ENCODE measurements at regions not wholly inside any gene's neighbourhood (a gene's known extent, or its start where the extent isn't known, plus 50 kb on each side); places are given as distances from the start of the nearest gene placed in this dataset.

DNA sequence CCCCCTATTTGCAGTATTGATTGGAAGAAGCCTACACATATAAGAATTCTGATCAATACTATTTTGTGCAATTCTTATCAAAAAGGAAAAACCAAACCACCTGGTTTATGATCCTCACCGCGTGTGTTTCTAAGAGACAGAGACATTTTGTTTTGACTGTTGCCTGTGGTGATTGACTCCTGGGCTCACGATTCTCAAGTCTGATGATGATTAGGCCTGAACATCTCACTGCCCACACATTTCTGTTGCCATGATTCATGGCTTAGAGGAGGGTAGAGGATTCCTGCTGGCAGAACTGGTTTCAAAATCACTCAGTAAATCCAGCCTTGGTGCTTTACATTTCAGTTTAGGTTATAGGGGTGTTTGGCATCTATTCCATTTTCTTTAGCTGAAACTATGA is 88.3 kb upstream of the UBE3A start:
- Histone ChIP-seq H3K36me3 (ENCODE audit: control insufficient read depth in 2 of 2, insufficient read depth in 2 of 2, low read length in 1 of 2) (no peaks in the 10 kb centered on the region), H3K27me3 (ENCODE audit: control insufficient read depth in 2 of 2, insufficient read depth in 1 of 2, low read length in 1 of 2) (no peaks in the 10 kb centered on the region), H3K27ac (ENCODE audit: low read depth in 1 of 2, low read length in 1 of 2) (no peak overlapping the region), H3K9me3 (ENCODE audit: control insufficient read depth in 2 of 2, insufficient read depth in 1 of 2, low read length in 1 of 2) (no peaks in the 10 kb centered on the region), H3K4me1 (ENCODE audit: control insufficient read depth in 2 of 2, insufficient read depth in 2 of 2, low read length in 2 of 2) (no peaks in the 10 kb centered on the region), H3K4me3 (ENCODE audit: low read length in 2 of 2) (no peak overlapping the region)
- 92% methylated on average over 3 of the region's 3 CpGs for WGBS
- no peak for DNase-seq (ENCODE audit: low read depth in 6 of 9, low spot score in 9 of 9)

DNA sequence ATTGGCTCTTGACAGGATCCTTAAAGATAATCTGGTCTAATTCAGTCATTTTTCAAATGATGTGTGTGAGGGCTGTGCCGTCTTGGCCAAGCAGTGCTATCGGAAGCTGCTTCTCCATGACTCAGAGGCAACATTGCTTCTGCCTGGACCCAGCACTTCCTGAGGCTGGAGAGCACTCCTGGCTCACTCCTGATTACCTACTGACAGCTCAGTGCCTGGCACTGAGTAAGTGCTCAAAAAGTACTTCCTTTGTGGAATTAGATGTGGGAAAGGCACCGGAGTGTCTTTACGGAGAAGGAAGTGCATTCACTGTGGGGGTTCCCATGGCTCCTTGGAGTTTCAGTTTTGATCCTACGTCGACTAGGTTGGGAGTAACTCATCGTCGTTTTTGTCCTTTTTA is 86.9 kb upstream of the UBE3A start:
- DNase-seq (ENCODE audit: low read depth in 6 of 9, low spot score in 9 of 9): no peak
- Histone ChIP-seq H3K36me3 (ENCODE audit: control insufficient read depth in 2 of 2, insufficient read depth in 2 of 2, low read length in 1 of 2) (no peaks in the 10 kb centered on the region), H3K4me1 (ENCODE audit: control insufficient read depth in 2 of 2, insufficient read depth in 2 of 2, low read length in 2 of 2) (no peaks in the 10 kb centered on the region), H3K27ac (ENCODE audit: low read depth in 1 of 2, low read length in 1 of 2) (no peak overlapping the region), H3K9me3 (ENCODE audit: control insufficient read depth in 2 of 2, insufficient read depth in 1 of 2, low read length in 1 of 2) (no peaks in the 10 kb centered on the region), H3K27me3 (ENCODE audit: control insufficient read depth in 2 of 2, insufficient read depth in 1 of 2, low read length in 1 of 2) (no peaks in the 10 kb centered on the region), H3K4me3 (ENCODE audit: low read length in 2 of 2) (no peak overlapping the region)
- 82% methylated on average over 8 of the region's 8 CpGs for WGBS

DNA sequence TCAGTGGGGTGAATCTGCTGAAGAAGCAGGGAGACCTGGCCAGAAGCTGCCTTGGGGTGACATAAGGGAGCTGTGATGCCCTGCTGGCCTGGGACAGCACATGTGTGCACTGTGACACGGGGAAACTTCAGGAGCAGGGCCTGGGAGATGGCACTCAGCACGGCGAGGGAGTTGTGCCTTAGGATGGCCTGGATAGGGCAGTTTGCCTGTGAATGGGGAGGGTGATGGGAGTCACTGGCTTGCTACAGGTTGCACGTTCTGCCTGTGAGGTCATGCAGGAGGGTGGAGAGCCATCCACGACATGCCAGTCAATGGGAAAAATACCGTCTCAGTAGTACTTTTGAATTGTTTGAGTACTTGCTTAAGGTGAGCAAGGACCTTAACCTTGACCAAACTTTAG is 76.8 kb upstream of the UBE3A start:
- DNase-seq (ENCODE audit: low read depth in 6 of 9, low spot score in 9 of 9): no peak
- no peaks in the 10 kb centered on the region for H3K9me3 ChIP-seq (ENCODE audit: control insufficient read depth in 2 of 2, insufficient read depth in 1 of 2, low read length in 1 of 2)
- no peak overlapping the region for H3K27ac ChIP-seq (ENCODE audit: low read depth in 1 of 2, low read length in 1 of 2)
- H3K4me3 ChIP-seq (ENCODE audit: low read length in 2 of 2): no peak overlapping the region
- no peaks in the 10 kb centered on the region for H3K4me1 ChIP-seq (ENCODE audit: control insufficient read depth in 2 of 2, insufficient read depth in 2 of 2, low read length in 2 of 2)
- H3K36me3 ChIP-seq (ENCODE audit: control insufficient read depth in 2 of 2, insufficient read depth in 2 of 2, low read length in 1 of 2): no peaks in the 10 kb centered on the region
- WGBS: 93% methylated on average over 6 of the region's 6 CpGs
- no peaks in the 10 kb centered on the region for H3K27me3 ChIP-seq (ENCODE audit: control insufficient read depth in 2 of 2, insufficient read depth in 1 of 2, low read length in 1 of 2)

DNA sequence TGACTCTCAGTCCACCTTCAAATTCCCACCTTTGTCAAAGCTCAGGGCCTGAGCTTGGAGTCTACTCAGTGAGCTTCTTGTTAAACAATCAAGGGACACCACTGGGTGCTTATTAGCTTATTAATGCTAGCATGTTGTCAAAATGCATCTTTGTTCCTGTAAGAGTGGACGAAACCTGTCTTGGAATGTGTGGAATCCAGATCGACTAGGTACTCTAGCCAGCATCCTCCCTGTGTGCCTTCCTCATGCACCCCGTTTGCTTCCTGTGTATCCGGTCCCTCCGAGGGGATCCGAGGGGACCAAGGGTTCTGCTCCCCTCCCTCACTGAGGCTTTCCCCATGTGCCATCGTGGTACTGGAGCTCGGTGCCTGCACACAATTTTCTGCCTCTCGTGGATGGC is 75.7 kb upstream of the UBE3A start:
- Histone ChIP-seq H3K27me3 (ENCODE audit: control insufficient read depth in 2 of 2, insufficient read depth in 1 of 2, low read length in 1 of 2) (no peaks in the 10 kb centered on the region), H3K36me3 (ENCODE audit: control insufficient read depth in 2 of 2, insufficient read depth in 2 of 2, low read length in 1 of 2) (no peaks in the 10 kb centered on the region), H3K4me1 (ENCODE audit: control insufficient read depth in 2 of 2, insufficient read depth in 2 of 2, low read length in 2 of 2) (no peaks in the 10 kb centered on the region), H3K9me3 (ENCODE audit: control insufficient read depth in 2 of 2, insufficient read depth in 1 of 2, low read length in 1 of 2) (no peaks in the 10 kb centered on the region), H3K4me3 (ENCODE audit: low read length in 2 of 2) (no peak overlapping the region), H3K27ac (ENCODE audit: low read depth in 1 of 2, low read length in 1 of 2) (no peak overlapping the region)
- DNase-seq (ENCODE audit: low read depth in 6 of 9, low spot score in 9 of 9): no peak
- 89% methylated on average over 9 of the region's 9 CpGs for WGBS

DNA sequence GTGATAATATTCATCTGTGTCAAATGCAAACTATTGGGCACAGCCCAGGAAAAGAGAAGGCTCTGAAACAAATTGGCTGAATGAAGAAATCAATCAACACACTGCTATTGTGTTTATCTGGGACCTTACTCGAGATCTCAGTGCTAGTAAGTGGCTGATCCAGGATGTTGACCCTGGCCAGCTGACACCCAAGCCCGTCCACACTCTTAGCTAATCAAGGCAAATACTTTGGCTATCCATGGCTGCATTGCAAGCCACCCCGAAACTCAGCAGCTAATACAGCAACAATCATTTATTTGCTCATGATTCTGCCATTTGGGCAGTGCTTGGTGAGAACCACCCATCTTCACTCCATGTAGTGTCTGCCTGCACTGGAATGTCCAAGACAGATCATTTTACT is 74.1 kb upstream of the UBE3A start:
- DNase-seq (ENCODE audit: low read depth in 6 of 9, low spot score in 9 of 9): no peak
- H3K27me3 ChIP-seq (ENCODE audit: control insufficient read depth in 2 of 2, insufficient read depth in 1 of 2, low read length in 1 of 2): no peaks in the 10 kb centered on the region
- H3K4me1 ChIP-seq (ENCODE audit: control insufficient read depth in 2 of 2, insufficient read depth in 2 of 2, low read length in 2 of 2): no peaks in the 10 kb centered on the region
- no peaks in the 10 kb centered on the region for H3K9me3 ChIP-seq (ENCODE audit: control insufficient read depth in 2 of 2, insufficient read depth in 1 of 2, low read length in 1 of 2)
- no peak overlapping the region for H3K27ac ChIP-seq (ENCODE audit: low read depth in 1 of 2, low read length in 1 of 2)
- H3K36me3 ChIP-seq (ENCODE audit: control insufficient read depth in 2 of 2, insufficient read depth in 2 of 2, low read length in 1 of 2): no peaks in the 10 kb centered on the region
- 87% methylated on average over 3 of the region's 3 CpGs for WGBS
- H3K4me3 ChIP-seq (ENCODE audit: low read length in 2 of 2): no peak overlapping the region

DNA sequence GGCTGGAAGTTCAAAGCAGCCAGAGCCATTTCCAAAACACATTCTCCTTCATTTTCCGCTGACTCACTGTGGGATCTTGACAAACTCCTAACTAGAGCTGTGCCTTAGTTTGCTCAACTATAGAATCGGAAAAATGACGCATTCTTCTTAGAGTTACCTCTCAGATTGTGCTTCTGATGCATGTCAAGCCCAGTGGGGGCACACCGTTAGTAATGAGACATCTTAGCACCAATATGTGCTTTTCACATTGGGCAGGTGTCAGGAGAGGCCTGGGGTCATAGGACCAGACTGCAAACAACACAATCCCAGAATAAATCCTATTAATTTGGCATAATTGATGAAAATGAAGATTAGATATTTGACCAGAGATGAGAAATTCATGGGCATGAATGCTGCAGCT is 71.3 kb upstream of the UBE3A start:
- Histone ChIP-seq H3K36me3 (ENCODE audit: control insufficient read depth in 2 of 2, insufficient read depth in 2 of 2, low read length in 1 of 2) (no peaks in the 10 kb centered on the region), H3K4me1 (ENCODE audit: control insufficient read depth in 2 of 2, insufficient read depth in 2 of 2, low read length in 2 of 2) (no peaks in the 10 kb centered on the region), H3K9me3 (ENCODE audit: control insufficient read depth in 2 of 2, insufficient read depth in 1 of 2, low read length in 1 of 2) (no peaks in the 10 kb centered on the region), H3K4me3 (ENCODE audit: low read length in 2 of 2) (no peak overlapping the region), H3K27ac (ENCODE audit: low read depth in 1 of 2, low read length in 1 of 2) (no peak overlapping the region), H3K27me3 (ENCODE audit: control insufficient read depth in 2 of 2, insufficient read depth in 1 of 2, low read length in 1 of 2) (no peaks in the 10 kb centered on the region)
- no peak for DNase-seq (ENCODE audit: low read depth in 6 of 9, low spot score in 9 of 9)
- 90% methylated on average over 4 of the region's 4 CpGs for WGBS

DNA sequence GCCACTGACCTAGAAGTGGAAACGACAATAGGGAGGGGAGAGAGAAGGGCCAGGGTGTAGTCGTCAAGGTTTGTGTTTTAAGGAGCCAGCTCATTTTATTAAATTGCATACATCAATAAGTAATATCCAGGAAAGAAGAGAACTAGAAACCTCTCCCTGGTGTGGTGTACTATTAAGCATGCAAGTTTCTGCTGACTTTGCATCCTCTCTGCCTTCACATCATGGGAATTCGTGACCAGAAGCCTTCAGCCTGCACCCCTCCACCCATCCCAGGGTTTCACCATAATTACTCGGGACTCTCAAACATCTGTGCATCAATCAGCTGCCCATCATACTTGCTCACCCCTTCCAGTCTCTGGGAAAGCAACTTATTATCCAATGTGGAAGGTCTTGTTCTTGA is 70.9 kb upstream of the UBE3A start:
- H3K9me3 ChIP-seq (ENCODE audit: control insufficient read depth in 2 of 2, insufficient read depth in 1 of 2, low read length in 1 of 2): no peaks in the 10 kb centered on the region
- H3K27ac ChIP-seq (ENCODE audit: low read depth in 1 of 2, low read length in 1 of 2): no peak overlapping the region
- no peaks in the 10 kb centered on the region for H3K27me3 ChIP-seq (ENCODE audit: control insufficient read depth in 2 of 2, insufficient read depth in 1 of 2, low read length in 1 of 2)
- no peaks in the 10 kb centered on the region for H3K4me1 ChIP-seq (ENCODE audit: control insufficient read depth in 2 of 2, insufficient read depth in 2 of 2, low read length in 2 of 2)
- no peak overlapping the region for H3K4me3 ChIP-seq (ENCODE audit: low read length in 2 of 2)
- no peaks in the 10 kb centered on the region for H3K36me3 ChIP-seq (ENCODE audit: control insufficient read depth in 2 of 2, insufficient read depth in 2 of 2, low read length in 1 of 2)
- 91% methylated on average over 4 of the region's 4 CpGs for WGBS
- no peak for DNase-seq (ENCODE audit: low read depth in 6 of 9, low spot score in 9 of 9)

DNA sequence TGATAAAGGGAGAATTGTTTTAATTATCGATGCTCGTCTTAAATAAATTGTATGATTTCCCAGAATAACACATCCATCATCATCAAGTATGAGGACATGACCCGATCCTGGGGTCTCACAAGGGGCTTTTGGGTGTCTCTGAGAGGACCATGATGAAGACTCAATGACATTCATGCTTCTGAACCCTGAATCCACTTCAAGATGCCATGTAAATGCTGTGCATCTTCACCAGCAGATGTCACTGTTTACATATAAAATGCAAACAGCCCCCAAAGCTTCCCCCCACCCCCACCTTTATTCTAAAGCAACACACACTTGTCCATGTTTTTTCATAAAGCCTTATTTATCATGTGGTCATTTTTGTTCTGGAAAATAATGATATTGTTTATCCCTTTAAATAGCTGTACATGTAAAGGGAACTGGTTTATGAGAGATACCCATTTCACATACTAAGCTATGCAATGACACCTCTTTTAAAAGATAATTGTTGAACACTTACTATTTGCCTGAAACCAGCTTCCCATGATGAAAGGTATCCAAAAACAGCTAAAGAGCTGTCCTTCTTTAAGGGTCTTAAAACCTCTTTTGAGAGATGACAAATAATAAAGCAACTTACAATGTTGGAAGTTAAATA is 69.7 kb upstream of the UBE3A start:
- Histone ChIP-seq H3K27me3 (ENCODE audit: control insufficient read depth in 2 of 2, insufficient read depth in 1 of 2, low read length in 1 of 2) (no peaks in the 10 kb centered on the region), H3K9me3 (ENCODE audit: control insufficient read depth in 2 of 2, insufficient read depth in 1 of 2, low read length in 1 of 2) (no peaks in the 10 kb centered on the region), H3K36me3 (ENCODE audit: control insufficient read depth in 2 of 2, insufficient read depth in 2 of 2, low read length in 1 of 2) (no peaks in the 10 kb centered on the region), H3K4me1 (ENCODE audit: control insufficient read depth in 2 of 2, insufficient read depth in 2 of 2, low read length in 2 of 2) (no peaks in the 10 kb centered on the region), H3K4me3 (ENCODE audit: low read length in 2 of 2) (no peak overlapping the region), H3K27ac (ENCODE audit: low read depth in 1 of 2, low read length in 1 of 2) (no peak overlapping the region)
- 75% methylated on average over 3 of the region's 3 CpGs for WGBS
- peak in 3 of 9 donors; percentile 11 to 26 (median 24) for DNase-seq (ENCODE audit: low read depth in 6 of 9, low spot score in 9 of 9)

DNA sequence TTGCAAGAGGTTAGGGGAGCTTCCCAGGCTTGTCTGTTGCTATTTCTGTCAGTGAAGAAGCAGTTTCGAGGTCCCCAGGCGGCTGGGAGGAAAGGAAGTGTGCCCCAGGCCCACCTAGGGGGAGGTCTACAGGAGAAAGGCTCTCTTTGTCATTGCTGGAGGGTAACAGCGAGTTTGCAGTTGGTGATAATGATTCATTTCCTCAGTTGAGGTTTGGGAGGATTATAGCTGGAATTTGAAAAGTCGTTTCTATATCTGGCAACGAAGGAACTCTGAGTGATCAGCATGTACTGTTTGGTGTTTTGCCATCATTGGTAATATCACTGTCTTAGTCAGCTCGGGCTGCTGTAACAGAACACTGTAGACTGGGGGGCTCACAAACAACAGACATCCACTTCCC is 65.5 kb upstream of the UBE3A start:
- no peak overlapping the region for H3K4me3 ChIP-seq (ENCODE audit: low read length in 2 of 2)
- H3K9me3 ChIP-seq (ENCODE audit: control insufficient read depth in 2 of 2, insufficient read depth in 1 of 2, low read length in 1 of 2): no peaks in the 10 kb centered on the region
- H3K27me3 ChIP-seq (ENCODE audit: control insufficient read depth in 2 of 2, insufficient read depth in 1 of 2, low read length in 1 of 2): no peaks in the 10 kb centered on the region
- WGBS: 36% methylated on average over 6 of the region's 6 CpGs
- no peaks in the 10 kb centered on the region for H3K4me1 ChIP-seq (ENCODE audit: control insufficient read depth in 2 of 2, insufficient read depth in 2 of 2, low read length in 2 of 2)
- DNase-seq (ENCODE audit: low read depth in 6 of 9, low spot score in 9 of 9): no peak
- H3K36me3 ChIP-seq (ENCODE audit: control insufficient read depth in 2 of 2, insufficient read depth in 2 of 2, low read length in 1 of 2): no peaks in the 10 kb centered on the region
- no peak overlapping the region for H3K27ac ChIP-seq (ENCODE audit: low read depth in 1 of 2, low read length in 1 of 2)

Measured in thymus (tissue), 11 donors.